ENCODE measurements at regions not wholly inside any gene's neighbourhood (a gene's known extent, or its start where the extent isn't known, plus 50 kb on each side); places are given as distances from the start of the nearest gene placed in this dataset.

DNA sequence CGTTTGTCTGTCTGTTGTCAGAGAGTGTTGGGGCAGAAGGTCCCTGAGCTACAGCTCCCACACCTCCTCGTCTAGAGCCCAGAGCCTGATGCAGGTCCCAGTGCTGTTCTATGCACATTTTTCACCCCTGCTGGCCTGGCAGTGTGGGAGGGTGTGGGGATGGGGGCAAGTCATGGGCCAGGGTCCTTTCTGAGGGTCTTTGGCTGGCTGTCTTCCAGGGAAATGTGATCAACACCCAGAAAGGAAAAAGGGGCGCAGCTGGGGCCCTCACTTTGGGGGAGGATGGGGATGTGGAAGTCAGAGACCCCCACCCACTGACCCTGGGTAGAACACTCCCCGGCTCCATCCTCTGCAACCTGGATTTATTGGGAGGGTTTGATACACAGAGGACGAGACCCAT is 50.0 kb upstream of the ZNF716 start:
- no peak for TF ChIP-seq POLR2A (IDR thresholded peaks at IDR 0.05; ENCODE audit: low read depth, low read length)
- no peak for TF ChIP-seq POLR2AphosphoS5 (IDR thresholded peaks at IDR 0.05; ENCODE audit: low read depth, low read length)
- TF ChIP-seq TAF1 (IDR thresholded peaks at IDR 0.05; ENCODE audit: borderline replicate concordance, low read depth, low read length) = no peak

Measured in GM12892 (cell line).